ENCODE measurements at regions not wholly inside any gene's neighbourhood (a gene's known extent, or its start where the extent isn't known, plus 50 kb on each side); places are given as distances from the start of the nearest gene placed in this dataset.

DNA sequence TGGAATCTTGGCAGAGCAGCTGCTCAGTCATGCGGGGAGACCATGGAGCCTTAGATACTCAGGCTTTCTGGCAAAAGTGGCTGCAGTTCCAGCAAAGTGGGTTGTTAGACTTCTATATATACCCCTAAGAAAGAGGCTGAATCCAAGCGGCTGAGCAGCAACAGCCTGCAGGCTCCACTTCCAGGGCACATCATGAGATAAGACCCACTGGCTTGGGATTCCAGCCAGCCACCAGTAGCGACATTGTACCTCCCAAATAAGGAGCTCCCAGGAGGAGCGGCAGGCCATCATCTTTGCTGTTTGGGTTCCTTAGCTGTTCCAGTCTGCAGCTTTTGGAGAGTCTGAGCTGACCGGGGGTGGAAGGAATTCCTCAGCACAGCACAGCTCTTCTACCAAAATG, 150.3 kb upstream of the ST6GAL2 start:
- Histone ChIP-seq H3K4me2 (no peak overlapping the region), H2AFZ (no peak overlapping the region), H3K9me3 (ENCODE audit: insufficient read depth, low read depth) (no peaks in the 10 kb centered on the region), H3K27ac (no peak overlapping the region), H3K36me3 (ENCODE audit: low read depth) (no peaks in the 10 kb centered on the region), H3K79me2 (ENCODE audit: low read depth) (no peaks in the 10 kb centered on the region), H3F3A (ENCODE audit: insufficient read depth, low read depth) (no peaks in the 10 kb centered on the region), H4K20me1 (ENCODE audit: insufficient read depth) (no peaks in the 10 kb centered on the region), H3K4me1 (replicated peaks; ENCODE audit: insufficient read depth) (no peaks in the 10 kb centered on the region), H3K27me3 (ENCODE audit: insufficient read depth, low read depth) (no peaks in the 10 kb centered on the region), H3K4me3 (no peak overlapping the region), H3K9me2 (ENCODE audit: insufficient read depth) (no peaks in the 10 kb centered on the region)
- POLR2A ChIA-PET (ENCODE audit: unreplicated experiment), result no interaction called here
- TF ChIP-seq, protein P1, sequence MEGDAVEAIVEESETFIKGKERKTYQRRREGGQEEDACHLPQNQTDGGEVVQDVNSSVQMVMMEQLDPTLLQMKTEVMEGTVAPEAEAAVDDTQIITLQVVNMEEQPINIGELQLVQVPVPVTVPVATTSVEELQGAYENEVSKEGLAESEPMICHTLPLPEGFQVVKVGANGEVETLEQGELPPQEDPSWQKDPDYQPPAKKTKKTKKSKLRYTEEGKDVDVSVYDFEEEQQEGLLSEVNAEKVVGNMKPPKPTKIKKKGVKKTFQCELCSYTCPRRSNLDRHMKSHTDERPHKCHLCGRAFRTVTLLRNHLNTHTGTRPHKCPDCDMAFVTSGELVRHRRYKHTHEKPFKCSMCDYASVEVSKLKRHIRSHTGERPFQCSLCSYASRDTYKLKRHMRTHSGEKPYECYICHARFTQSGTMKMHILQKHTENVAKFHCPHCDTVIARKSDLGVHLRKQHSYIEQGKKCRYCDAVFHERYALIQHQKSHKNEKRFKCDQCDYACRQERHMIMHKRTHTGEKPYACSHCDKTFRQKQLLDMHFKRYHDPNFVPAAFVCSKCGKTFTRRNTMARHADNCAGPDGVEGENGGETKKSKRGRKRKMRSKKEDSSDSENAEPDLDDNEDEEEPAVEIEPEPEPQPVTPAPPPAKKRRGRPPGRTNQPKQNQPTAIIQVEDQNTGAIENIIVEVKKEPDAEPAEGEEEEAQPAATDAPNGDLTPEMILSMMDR (conservative IDR thresholded peaks at IDR 0.05), result no peak
- no peak for TF ChIP-seq EZH2 (IDR thresholded peaks at IDR 0.05; ENCODE audit: low read depth)
- intact Hi-C loops (cut with micrococcal nuclease; ENCODE audit: unreplicated experiment), result no loop called here
- BruUV-seq (replicated peaks), result no TSS peak
- CTCF ChIA-PET, result no interaction called here
- no peak for DNase-seq

DNA sequence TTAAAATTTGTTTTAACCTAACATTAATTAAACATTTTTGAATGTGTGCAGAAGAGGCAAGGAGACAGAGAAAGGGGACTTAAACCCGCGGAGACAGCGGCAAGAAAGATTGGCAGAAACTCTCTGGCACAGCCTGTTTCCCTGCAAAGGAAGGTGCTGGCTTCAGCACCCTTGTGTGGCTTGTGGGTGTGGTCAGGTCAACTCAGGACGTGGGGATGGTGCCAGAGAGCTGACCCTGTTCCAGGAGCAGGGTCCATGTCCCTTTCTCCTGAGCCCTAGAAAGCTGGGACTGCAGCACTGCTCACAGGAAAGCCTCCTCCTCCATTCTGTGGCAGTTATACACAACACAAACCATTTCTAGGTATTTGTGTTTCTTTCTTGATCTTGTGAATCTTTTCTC, 176.2 kb upstream of the ST6GAL2 start:
- ChIA-PET CTCF (interaction anchor here (0.7 kb wide), 1 partner anchor 124 kb away, joined by 3 read pairs; no protein-coding TSS in a partner anchor), POLR2A (ENCODE audit: unreplicated experiment) (no interaction called here)
- no TSS peak for BruUV-seq (replicated peaks)
- H3K9me2 ChIP-seq (ENCODE audit: insufficient read depth), result no peaks in the 10 kb centered on the region
- TF ChIP-seq, protein P1 (conservative IDR thresholded peaks at IDR 0.05), result no peak
- TF ChIP-seq EZH2 (IDR thresholded peaks at IDR 0.05; ENCODE audit: low read depth), result no peak
- no peaks in the 10 kb centered on the region for H4K20me1 ChIP-seq (ENCODE audit: insufficient read depth)
- H3K36me3 ChIP-seq (ENCODE audit: low read depth), result no peaks in the 10 kb centered on the region
- no peak for DNase-seq
- intact Hi-C loops (cut with micrococcal nuclease; ENCODE audit: unreplicated experiment), result no loop called here
- no peak overlapping the region for H3K4me2 ChIP-seq
- H3K9me3 ChIP-seq (ENCODE audit: insufficient read depth, low read depth), result no peaks in the 10 kb centered on the region
- H3K4me3 ChIP-seq, result no peak overlapping the region
- peaks cover 12% of the 10 kb centered on the region for H3K27me3 ChIP-seq (ENCODE audit: insufficient read depth, low read depth)
- H3F3A ChIP-seq (ENCODE audit: insufficient read depth, low read depth), result no peaks in the 10 kb centered on the region
- no peak overlapping the region for H2AFZ ChIP-seq
- no peak overlapping the region for H3K27ac ChIP-seq
- no peaks in the 10 kb centered on the region for H3K79me2 ChIP-seq (ENCODE audit: low read depth)
- no peaks in the 10 kb centered on the region for H3K4me1 ChIP-seq (replicated peaks; ENCODE audit: insufficient read depth)

DNA sequence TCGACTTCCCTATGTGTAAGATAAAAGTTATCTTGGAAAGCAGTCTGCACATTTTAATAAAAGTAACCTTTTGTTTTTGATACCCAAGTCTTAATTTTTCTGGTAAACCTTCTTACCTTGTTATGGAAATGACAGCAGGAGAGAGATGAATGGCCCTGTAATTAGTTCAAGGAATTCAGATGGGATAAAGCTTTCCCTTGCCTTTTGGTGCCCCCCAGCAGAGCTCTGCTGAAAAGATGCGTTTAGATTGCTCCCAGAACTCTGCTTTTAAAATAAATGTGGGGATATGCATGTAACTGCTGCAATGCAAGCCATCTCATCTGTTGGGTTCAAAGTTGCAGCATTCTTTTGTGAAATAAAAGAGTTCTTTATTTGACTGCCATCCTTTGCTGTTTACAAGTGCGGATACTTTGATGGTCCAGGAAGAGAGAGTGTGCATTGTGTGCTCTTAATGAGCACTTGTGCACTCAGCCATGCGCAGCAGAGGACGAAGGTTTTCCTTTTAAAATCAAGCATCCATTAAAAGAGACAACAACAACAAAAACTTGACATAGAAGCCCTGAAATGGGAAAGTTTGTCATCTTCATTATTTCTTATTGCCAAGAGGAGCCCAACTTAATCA, 176.7 kb upstream of the ST6GAL2 start:
- Histone ChIP-seq H3K27me3 (ENCODE audit: insufficient read depth, low read depth) (peaks cover 14% of the 10 kb centered on the region), H3K4me2 (no peak overlapping the region), H4K20me1 (ENCODE audit: insufficient read depth) (no peaks in the 10 kb centered on the region), H3K9me3 (ENCODE audit: insufficient read depth, low read depth) (no peaks in the 10 kb centered on the region), H3K79me2 (ENCODE audit: low read depth) (no peaks in the 10 kb centered on the region), H3K4me1 (replicated peaks; ENCODE audit: insufficient read depth) (no peaks in the 10 kb centered on the region), H3K4me3 (no peak overlapping the region), H3K9me2 (ENCODE audit: insufficient read depth) (no peaks in the 10 kb centered on the region), H2AFZ (no peak overlapping the region), H3K36me3 (ENCODE audit: low read depth) (no peaks in the 10 kb centered on the region), H3F3A (ENCODE audit: insufficient read depth, low read depth) (no peaks in the 10 kb centered on the region), H3K27ac (no peak overlapping the region)
- intact Hi-C loops (cut with micrococcal nuclease; ENCODE audit: unreplicated experiment), result no loop called here
- POLR2A ChIA-PET (ENCODE audit: unreplicated experiment), result no interaction called here
- no peak for DNase-seq
- no TSS peak for BruUV-seq (replicated peaks)
- CTCF ChIA-PET, result interaction anchor here (0.7 kb wide), 1 partner anchor 124 kb away, joined by 3 read pairs; no protein-coding TSS in a partner anchor
- TF ChIP-seq EZH2 (IDR thresholded peaks at IDR 0.05; ENCODE audit: low read depth), result no peak
- TF ChIP-seq, protein P1 (conservative IDR thresholded peaks at IDR 0.05), result no peak
